OCI-LY7 (cell line): ENCODE measurements at regions not wholly inside any gene's neighbourhood (a gene's known extent, or its start where the extent isn't known, plus 50 kb on each side); places are given as distances from the start of the nearest gene placed in this dataset.

ENCODE experiments used
- CTCF ChIP-seq: fragments of 200-600 bp; sonication (generic); conservative IDR thresholded peaks from 2 replicates; pipeline ENCODE4 v1.5.1; 2014; ENCODE audit warnings: mild to moderate bottlenecking, antibody characterized with exemption, low read length, moderate library complexity, mixed read lengths
- EZH2phosphoT487 ChIP-seq: fragments of 200-600 bp; sonication (generic); IDR thresholded peaks from 2 replicates; pipeline ENCODE4 v1.6.1; 2018; ENCODE audit warnings: low read depth, borderline replicate concordance, mild to moderate bottlenecking, mixed run types, antibody characterized with exemption, low read length, moderate library complexity, mixed read lengths

GRCh38 chr5:96074460-96074859 is 112.8 kb upstream of the ELL2 start:
- TF ChIP-seq CTCF = no peak
- no peak for TF ChIP-seq EZH2phosphoT487
